Subcutaneous abdominal adipose tissue (tissue), 5 donors: ENCODE measurements at regions not wholly inside any gene's neighbourhood (a gene's known extent, or its start where the extent isn't known, plus 50 kb on each side); places are given as distances from the start of the nearest gene placed in this dataset.

Experiments
- H3K27ac ChIP-seq: one replicate; pipeline ENCODE4 v1.7.0; 2013; ENCODE audit warnings: low read depth, mild to moderate bottlenecking, inconsistent platforms, low read length, moderate library complexity
- H3K27me3 ChIP-seq, 5 donors: one replicate each; pipeline ENCODE4 v1.7.0; 2013; ENCODE audit warnings: low read length in 5 of 5, inconsistent platforms in 1 of 5; ENCODE audit not compliant: control insufficient read depth in 5 of 5, insufficient read depth in 4 of 5
- H3K36me3 ChIP-seq, 5 donors: one replicate each; pipeline ENCODE4 v1.7.0; 2013; ENCODE audit warnings: low read length in 5 of 5; ENCODE audit not compliant: control insufficient read depth in 5 of 5, insufficient read depth in 5 of 5
- H3K4me1 ChIP-seq, 5 donors: one replicate each; pipeline ENCODE4 v1.7.0; 2013; ENCODE audit warnings: low read length in 5 of 5, mild to moderate bottlenecking in 3 of 5, moderate library complexity in 1 of 5; ENCODE audit not compliant: control insufficient read depth in 5 of 5, insufficient read depth in 5 of 5
- H3K4me3 ChIP-seq, 5 donors: one replicate each; pipeline ENCODE4 v1.7.0; 2013; ENCODE audit warnings: low read length in 5 of 5, low read depth in 1 of 5
- H3K9ac ChIP-seq, 5 donors: one replicate each; pipeline ENCODE4 v1.7.0; 2013; ENCODE audit warnings: low read length in 5 of 5, mild to moderate bottlenecking in 4 of 5, moderate library complexity in 3 of 5
- H3K9me3 ChIP-seq, 5 donors: one replicate each; pipeline ENCODE4 v1.7.0; 2013; ENCODE audit warnings: low read length in 5 of 5; ENCODE audit not compliant: control insufficient read depth in 5 of 5
- donor health status: healthy.
- donor health status: healthy.
- donor health status: healthy.
- donor health status: healthy.
- donor health status: healthy.

DNA sequence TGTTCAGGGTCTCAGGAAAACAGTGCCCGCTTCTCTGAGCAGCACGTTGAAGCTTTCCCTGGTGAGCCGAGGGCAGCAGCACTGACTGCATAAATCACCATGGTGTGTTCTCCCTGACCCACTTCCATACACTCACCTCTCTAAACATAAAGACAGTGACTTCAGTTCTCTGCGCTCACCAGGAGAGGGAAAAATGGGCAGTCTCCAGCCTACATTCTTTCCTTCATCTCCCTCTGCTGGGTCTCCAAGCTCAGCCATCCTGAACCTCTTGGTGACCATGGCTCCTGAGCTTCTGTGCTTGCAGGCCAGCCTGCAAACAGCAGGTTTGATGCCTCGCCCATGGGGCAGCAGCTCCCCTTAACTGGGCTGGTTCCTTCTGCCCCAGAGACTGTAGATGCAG is 236.6 kb upstream of the ZNF32 start:
- H3K9ac ChIP-seq, result no peak overlapping the region
- no peaks in the 10 kb centered on the region for H3K36me3 ChIP-seq
- H3K27me3 ChIP-seq, result no peaks in the 10 kb centered on the region
- no peak overlapping the region for H3K4me3 ChIP-seq
- no peaks in the 10 kb centered on the region for H3K9me3 ChIP-seq
- H3K4me1 ChIP-seq, result peaks cover 0 to 5% (median under 1%) of the 10 kb centered on the region in 5 donors
- no peak overlapping the region for H3K27ac ChIP-seq

DNA sequence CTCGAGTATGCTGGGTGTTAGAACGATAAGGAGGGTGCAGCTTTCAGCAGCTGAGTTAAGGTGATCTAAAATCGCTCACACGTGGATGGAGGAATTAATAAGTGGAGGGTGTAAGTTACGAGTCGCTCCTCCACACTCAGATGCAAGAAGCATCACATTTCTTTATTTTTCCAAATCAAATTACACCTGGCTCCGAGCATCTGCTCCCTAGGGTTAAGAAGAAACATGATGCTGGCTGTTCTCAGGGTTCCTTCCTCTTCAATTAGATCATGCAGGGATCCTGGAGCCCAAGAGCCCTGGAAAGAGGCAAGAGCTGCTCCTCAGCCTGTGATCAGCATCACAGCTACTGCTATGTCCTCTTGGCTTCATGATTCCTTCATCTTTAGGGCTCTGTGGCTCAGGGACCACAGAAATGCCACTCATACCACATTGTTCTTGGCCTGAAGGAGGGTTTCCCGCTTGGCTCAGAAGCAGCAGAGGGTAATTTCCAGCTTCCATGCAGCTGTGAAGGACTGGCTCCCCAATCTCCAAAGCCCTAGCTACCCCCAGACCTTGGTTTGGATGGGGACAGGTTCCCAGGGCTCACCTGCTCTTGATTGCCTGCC is 235.9 kb upstream of the ZNF32 start:
- H3K36me3 ChIP-seq, result no peaks in the 10 kb centered on the region
- H3K27ac ChIP-seq, result no peak overlapping the region
- H3K9me3 ChIP-seq, result no peaks in the 10 kb centered on the region

DNA sequence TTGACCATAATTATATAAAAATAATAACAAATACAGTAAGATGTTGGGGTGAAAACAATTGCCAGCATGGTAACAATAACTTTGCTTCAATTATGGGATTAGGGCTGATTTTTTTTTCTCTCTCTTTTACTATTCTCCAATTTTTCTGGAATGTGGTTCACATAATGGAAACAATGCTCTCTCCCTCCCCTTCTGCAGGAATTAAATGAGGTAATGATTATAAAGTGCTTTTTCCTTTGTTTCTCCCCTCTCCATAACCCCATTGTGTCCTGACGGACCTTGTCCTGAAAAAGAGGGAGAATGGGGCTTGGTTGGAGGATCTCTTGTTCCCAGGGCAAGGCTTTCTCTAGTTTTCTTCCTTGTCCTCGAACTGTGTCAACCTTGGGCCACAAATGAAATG is 234.0 kb upstream of the ZNF32 start:
- Histone ChIP-seq H3K27me3 (no peaks in the 10 kb centered on the region), H3K9ac (no peak overlapping the region), H3K36me3 (no peaks in the 10 kb centered on the region), H3K4me1 (peaks cover 0 to 27% (median 6%) of the 10 kb centered on the region in 5 donors), H3K27ac (no peak overlapping the region), H3K9me3 (no peaks in the 10 kb centered on the region), H3K4me3 (no peak overlapping the region)

More for the DNA sequence above, 235.9 kb upstream of the ZNF32 start:
- H3K4me1 ChIP-seq, result peaks cover 0 to 12% (median 3%) of the 10 kb centered on the region in 5 donors
- no peak overlapping the region for H3K9ac ChIP-seq
- no peak overlapping the region for H3K4me3 ChIP-seq
- H3K27me3 ChIP-seq, result no peaks in the 10 kb centered on the region

DNA sequence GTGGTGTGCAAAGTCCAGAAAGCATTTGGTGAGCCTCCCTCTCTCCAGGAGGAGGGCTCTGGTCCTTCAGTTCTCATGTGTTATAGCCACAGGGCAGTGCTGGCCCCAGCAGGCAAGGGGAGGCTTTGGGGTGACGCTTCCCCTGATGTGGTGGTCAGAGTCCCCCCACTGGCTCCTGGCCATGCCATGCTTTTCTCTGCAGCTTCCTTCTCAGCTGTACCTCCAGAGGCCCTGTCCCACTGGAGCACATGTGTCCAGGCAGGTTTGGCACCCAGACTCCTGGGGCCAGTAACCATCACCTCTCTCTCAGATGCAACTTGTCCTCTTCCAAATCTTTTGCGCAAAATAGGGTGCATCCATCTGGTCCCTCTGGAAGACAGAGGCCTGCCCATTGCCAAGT is 233.0 kb upstream of the ZNF32 start:
- H3K9me3 ChIP-seq, result no peaks in the 10 kb centered on the region
- H3K27ac ChIP-seq, result no peak overlapping the region
- H3K27me3 ChIP-seq, result no peaks in the 10 kb centered on the region
- no peak overlapping the region for H3K4me3 ChIP-seq
- no peaks in the 10 kb centered on the region for H3K36me3 ChIP-seq
- peaks cover 0 to 28% (median 6%) of the 10 kb centered on the region in 5 donors for H3K4me1 ChIP-seq
- no peak overlapping the region for H3K9ac ChIP-seq

DNA sequence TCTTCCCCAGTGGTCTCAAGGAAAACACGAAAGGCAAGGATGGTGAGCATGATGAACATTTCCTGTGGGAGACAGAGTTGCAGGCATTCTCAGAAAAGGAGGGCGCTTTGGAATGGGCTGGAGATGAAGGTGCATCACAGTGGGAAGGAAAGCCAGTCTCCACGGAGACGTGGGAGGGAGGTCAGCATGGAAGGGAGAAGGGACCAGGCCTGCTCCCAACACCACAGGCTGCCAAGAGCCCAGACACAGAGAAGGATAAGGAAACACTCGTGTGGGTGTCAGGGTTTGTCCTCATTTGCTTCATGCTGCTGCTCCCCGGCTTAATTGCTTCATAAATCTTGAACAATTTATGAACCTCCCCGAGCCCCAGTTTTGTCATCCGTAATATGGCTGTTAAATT is 231.5 kb upstream of the ZNF32 start:
- no peak overlapping the region for H3K9ac ChIP-seq
- no peak overlapping the region for H3K27ac ChIP-seq
- H3K36me3 ChIP-seq, result no peaks in the 10 kb centered on the region
- no peaks in the 10 kb centered on the region for H3K27me3 ChIP-seq
- H3K4me1 ChIP-seq, result peaks cover 0 to 28% (median 11%) of the 10 kb centered on the region in 5 donors
- no peak overlapping the region for H3K4me3 ChIP-seq
- no peaks in the 10 kb centered on the region for H3K9me3 ChIP-seq

DNA sequence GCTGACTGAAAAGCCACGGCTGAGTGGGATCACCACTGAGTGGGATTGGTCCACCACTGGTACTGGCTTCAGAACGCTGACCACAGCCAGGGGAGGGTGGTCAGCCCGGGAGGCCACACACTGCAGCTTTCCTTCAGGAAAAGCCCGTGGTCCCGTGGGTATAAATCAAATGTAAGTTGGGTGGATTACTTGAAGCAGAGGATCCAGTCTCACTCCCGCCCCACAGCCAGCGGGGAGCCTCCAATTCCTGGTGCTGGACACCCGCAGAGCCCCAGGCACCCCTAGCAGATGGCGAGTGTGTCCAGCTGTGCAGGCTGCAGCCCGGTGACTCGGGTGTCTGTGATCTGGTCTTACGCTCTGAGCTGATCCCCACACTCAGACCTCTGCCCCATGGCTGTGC is 231.1 kb upstream of the ZNF32 start:
- no peak overlapping the region for H3K4me3 ChIP-seq
- no peak overlapping the region for H3K27ac ChIP-seq
- no peaks in the 10 kb centered on the region for H3K9me3 ChIP-seq

DNA sequence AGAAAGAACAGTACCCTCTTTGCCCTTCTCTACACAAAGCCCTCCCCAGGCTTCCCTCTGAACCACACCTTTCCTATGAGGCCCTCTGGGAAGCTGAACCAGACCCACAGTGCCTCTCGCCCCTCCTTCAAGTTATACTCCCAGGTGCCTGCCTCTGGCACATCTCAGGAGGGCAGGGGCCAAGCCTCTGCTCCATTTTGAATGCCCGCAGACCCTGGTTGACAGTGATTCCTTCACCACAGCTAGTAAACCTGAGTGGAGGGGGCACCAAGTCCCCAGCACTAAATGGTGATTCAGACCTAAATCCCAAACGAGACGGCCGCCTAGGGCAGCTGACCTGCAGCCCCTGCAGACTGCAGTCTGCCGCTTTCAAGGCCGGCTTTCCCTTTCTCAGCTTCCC is 230.5 kb upstream of the ZNF32 start:
- no peaks in the 10 kb centered on the region for H3K36me3 ChIP-seq
- no peak overlapping the region for H3K9ac ChIP-seq
- no peak overlapping the region for H3K4me3 ChIP-seq
- no peaks in the 10 kb centered on the region for H3K9me3 ChIP-seq
- H3K4me1 ChIP-seq, result peaks cover 3 to 28% (median 11%) of the 10 kb centered on the region in 5 donors
- H3K27me3 ChIP-seq, result no peaks in the 10 kb centered on the region
- H3K27ac ChIP-seq, result peak overlapping the region; percentile 11

More for the DNA sequence above, 231.1 kb upstream of the ZNF32 start:
- Histone ChIP-seq H3K9ac (no peak overlapping the region), H3K27me3 (no peaks in the 10 kb centered on the region), H3K4me1 (peaks cover 1 to 28% (median 11%) of the 10 kb centered on the region in 5 donors), H3K36me3 (no peaks in the 10 kb centered on the region)

DNA sequence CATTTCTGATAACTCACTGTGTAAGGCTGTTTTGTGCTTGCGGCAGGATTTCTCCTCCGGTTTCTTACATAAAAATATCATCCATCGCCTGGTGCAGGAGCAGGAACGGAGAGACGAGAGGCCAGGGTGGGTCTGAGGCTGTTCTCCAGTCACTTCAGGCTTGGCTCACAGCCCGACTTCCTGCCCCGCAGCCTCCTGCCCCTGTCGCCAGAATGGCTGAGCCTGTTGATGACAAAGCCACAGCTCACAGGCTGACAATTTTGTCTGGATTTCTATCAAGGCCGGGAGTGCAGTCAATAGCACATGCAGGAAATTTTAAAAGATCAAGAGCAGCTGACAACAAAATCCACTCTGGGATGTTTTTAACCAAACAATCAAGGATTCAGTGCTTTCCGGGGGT is 229.7 kb upstream of the ZNF32 start:
- no peak overlapping the region for H3K9ac ChIP-seq
- peak overlapping the region; percentile 11 for H3K27ac ChIP-seq
- no peak overlapping the region for H3K4me3 ChIP-seq
- no peaks in the 10 kb centered on the region for H3K9me3 ChIP-seq
- H3K36me3 ChIP-seq, result no peaks in the 10 kb centered on the region
- H3K27me3 ChIP-seq, result no peaks in the 10 kb centered on the region
- H3K4me1 ChIP-seq, result peaks cover 3 to 28% (median 11%) of the 10 kb centered on the region in 5 donors

DNA sequence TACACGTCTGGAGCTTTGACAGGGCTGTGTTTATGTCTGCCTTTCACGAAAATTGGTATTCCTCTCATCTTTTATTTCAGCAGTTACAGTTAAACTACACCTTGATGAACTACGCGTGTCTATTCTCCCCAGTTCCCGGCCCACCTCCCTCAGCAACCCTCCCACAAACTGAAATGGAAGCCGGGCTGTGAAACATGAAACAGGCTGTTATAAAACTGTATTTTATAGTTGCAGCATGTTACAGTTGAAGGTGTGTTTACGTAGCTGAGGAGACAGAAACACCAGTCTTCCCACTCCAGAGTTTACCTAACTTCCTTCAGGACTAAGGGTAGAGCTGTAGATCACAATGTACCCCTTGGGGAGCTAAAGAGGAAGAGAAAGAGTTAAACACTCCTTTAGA is 228.3 kb upstream of the ZNF32 start:
- no peaks in the 10 kb centered on the region for H3K36me3 ChIP-seq
- no peaks in the 10 kb centered on the region for H3K27me3 ChIP-seq
- no peak overlapping the region for H3K27ac ChIP-seq
- H3K4me1 ChIP-seq, result peaks cover 3 to 28% (median 11%) of the 10 kb centered on the region in 5 donors
- no peak overlapping the region for H3K4me3 ChIP-seq
- no peaks in the 10 kb centered on the region for H3K9me3 ChIP-seq
- H3K9ac ChIP-seq, result no peak overlapping the region

DNA sequence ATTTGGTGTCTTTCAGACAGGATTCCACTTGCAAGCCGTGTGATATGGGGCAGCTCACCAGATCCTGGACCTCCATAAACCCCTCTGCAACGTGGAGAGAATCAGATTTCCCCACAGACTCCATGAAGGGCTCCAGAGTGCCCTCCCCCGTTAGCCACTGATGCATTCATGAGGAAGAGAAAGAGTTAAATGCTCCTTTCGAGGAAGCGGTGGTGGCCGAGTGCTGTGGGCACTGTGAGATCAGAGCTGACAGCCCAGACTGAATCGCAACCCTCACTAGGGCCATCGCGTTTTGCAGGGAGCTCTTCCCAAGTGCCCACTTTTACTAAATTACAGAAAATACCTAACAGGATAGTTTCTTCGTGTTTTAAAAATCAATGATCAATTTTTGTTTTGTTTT is 226.3 kb upstream of the ZNF32 start:
- Histone ChIP-seq H3K36me3 (no peaks in the 10 kb centered on the region), H3K4me1 (peaks cover 0 to 40% (median 19%) of the 10 kb centered on the region in 5 donors), H3K9me3 (no peaks in the 10 kb centered on the region), H3K27me3 (no peaks in the 10 kb centered on the region), H3K9ac (no peak overlapping the region), H3K27ac (no peak overlapping the region), H3K4me3 (no peak overlapping the region)
